Neural crest cell (in vitro differentiated cells): ENCODE measurements at regions not wholly inside any gene's neighbourhood (a gene's known extent, or its start where the extent isn't known, plus 50 kb on each side); places are given as distances from the start of the nearest gene placed in this dataset.

ENCODE experiments used
- DNase-seq: peaks from one replicate; pipeline ENCODE4 v3.0.0; 2021; ENCODE audit warnings: low read depth, mixed read lengths, low spot score
- H3K27ac Mint-ChIP-seq: one replicate; pipeline ENCODE4 v1.8.0; 2021; ENCODE audit warnings: mild to moderate bottlenecking, mixed read lengths; ENCODE audit not compliant: unreplicated experiment
- H3K27me3 Mint-ChIP-seq: 2 replicates; pipeline ENCODE4 v1.8.0; 2021; ENCODE audit warnings: low read depth, mild to moderate bottlenecking, mixed read lengths
- H3K36me3 Mint-ChIP-seq: 2 replicates; pipeline ENCODE4 v1.8.0; 2021; ENCODE audit warnings: low read depth, mild to moderate bottlenecking, mixed read lengths
- H3K4me1 Mint-ChIP-seq: 2 replicates; pipeline ENCODE4 v1.8.0; 2021; ENCODE audit warnings: mixed read lengths
- H3K4me3 Mint-ChIP-seq: one replicate; pipeline ENCODE4 v1.8.0; 2021; ENCODE audit warnings: mild to moderate bottlenecking, mixed read lengths
- H3K9me3 Mint-ChIP-seq: 2 replicates; pipeline ENCODE4 v1.8.0; 2021; ENCODE audit warnings: mixed read lengths
- TF ChIP-seq, protein P1 (sequence below): fragments of 200-600 bp; sonication (generic); conservative IDR thresholded peaks from 2 replicates; pipeline ENCODE4 v1.5.0; 2021; ENCODE audit warnings: antibody characterized with exemption, mild to moderate bottlenecking

GRCh38 chr13:23947893-23948292, 50.6 kb upstream of the C1QTNF9B start:
- H3K27me3 Mint-ChIP-seq: no peaks in the 10 kb centered on the region
- no peaks in the 10 kb centered on the region for H3K36me3 Mint-ChIP-seq
- TF ChIP-seq, protein P1, sequence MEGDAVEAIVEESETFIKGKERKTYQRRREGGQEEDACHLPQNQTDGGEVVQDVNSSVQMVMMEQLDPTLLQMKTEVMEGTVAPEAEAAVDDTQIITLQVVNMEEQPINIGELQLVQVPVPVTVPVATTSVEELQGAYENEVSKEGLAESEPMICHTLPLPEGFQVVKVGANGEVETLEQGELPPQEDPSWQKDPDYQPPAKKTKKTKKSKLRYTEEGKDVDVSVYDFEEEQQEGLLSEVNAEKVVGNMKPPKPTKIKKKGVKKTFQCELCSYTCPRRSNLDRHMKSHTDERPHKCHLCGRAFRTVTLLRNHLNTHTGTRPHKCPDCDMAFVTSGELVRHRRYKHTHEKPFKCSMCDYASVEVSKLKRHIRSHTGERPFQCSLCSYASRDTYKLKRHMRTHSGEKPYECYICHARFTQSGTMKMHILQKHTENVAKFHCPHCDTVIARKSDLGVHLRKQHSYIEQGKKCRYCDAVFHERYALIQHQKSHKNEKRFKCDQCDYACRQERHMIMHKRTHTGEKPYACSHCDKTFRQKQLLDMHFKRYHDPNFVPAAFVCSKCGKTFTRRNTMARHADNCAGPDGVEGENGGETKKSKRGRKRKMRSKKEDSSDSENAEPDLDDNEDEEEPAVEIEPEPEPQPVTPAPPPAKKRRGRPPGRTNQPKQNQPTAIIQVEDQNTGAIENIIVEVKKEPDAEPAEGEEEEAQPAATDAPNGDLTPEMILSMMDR: no peak
- no peaks in the 10 kb centered on the region for H3K9me3 Mint-ChIP-seq
- H3K4me3 Mint-ChIP-seq: no peak overlapping the region
- no peak for DNase-seq
- H3K27ac Mint-ChIP-seq: no peak overlapping the region
- H3K4me1 Mint-ChIP-seq: no peaks in the 10 kb centered on the region

DNA sequence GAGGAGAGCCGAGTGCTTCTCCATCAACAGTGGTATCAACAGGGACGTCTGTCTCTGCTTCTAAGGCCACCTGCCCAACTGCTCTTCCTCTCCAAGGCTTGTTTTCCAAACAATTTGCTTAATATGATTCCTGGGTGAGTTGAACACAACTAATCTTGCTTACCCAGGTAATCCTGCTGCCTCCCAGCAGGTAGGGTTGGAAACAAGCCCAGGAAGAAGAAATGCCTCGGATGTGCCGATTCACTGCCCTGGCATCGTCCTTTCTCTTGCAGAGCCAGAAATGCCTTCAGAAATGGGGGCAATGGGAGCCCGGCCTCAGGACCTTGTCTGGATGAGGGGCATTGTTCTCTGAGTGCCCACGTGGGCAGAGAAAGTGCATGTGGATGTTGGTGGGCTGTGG, 51.9 kb upstream of the C1QTNF9B start:
- Mint-ChIP-seq H3K27ac (no peak overlapping the region), H3K4me3 (no peak overlapping the region), H3K27me3 (no peaks in the 10 kb centered on the region), H3K4me1 (no peaks in the 10 kb centered on the region), H3K36me3 (no peaks in the 10 kb centered on the region), H3K9me3 (no peaks in the 10 kb centered on the region)
- TF ChIP-seq, protein P1: no peak
- no peak for DNase-seq

- Mint-ChIP-seq H3K27me3 (no peaks in the 10 kb centered on the region), H3K27ac (no peak overlapping the region), H3K4me1 (no peaks in the 10 kb centered on the region), H3K9me3 (no peaks in the 10 kb centered on the region), H3K36me3 (no peaks in the 10 kb centered on the region), H3K4me3 (no peak overlapping the region)
- TF ChIP-seq, protein P1: no peak
- DNase-seq: no peak
Observed at GRCh38 chr13:23949736-23950135, 52.4 kb upstream of the C1QTNF9B start.

DNA sequence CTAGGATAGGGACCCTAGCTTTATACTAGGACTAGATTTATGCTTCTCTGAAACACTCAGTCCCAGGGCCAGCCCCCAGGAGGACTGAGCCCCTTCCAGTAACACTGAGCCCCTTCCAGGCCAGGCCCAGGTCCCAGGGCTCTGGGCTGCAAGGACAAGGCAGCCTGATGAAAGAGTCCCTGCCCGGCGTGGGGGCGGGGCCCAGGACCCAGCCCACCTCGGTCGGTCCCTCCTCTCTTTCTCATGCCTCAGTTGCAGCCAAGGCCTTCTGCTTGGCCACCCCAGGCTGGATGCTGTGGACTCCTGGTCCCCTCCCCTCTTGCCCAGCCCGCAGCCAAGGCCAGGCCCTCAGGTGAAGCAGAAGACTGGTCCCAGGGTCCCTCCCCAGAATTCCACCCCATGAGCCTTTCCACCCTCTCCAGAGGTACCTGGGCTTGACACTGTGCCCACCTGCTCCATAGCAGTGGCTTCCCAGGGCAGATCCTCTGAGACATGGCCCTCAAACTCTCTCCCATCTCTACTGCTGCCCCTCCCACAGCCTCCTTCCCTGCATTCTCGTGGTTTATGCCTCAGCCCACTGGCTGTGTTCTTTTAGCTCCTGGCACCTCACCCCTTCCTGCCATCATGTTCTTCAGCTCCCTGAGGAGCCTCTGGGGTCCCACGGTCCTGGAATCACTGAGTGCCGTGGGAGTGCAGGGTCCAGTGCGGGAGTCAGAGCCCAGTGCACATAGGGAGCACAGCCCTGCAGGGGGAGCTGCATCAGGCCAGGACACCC, 53.6 kb upstream of the C1QTNF9B start:
- TF ChIP-seq, protein P1: no peak
- Mint-ChIP-seq H3K4me3 (no peak overlapping the region), H3K27me3 (no peaks in the 10 kb centered on the region), H3K36me3 (no peaks in the 10 kb centered on the region), H3K4me1 (no peaks in the 10 kb centered on the region), H3K9me3 (no peaks in the 10 kb centered on the region), H3K27ac (peak overlapping the region; percentile 75)
- DNase-seq: no peak

DNA sequence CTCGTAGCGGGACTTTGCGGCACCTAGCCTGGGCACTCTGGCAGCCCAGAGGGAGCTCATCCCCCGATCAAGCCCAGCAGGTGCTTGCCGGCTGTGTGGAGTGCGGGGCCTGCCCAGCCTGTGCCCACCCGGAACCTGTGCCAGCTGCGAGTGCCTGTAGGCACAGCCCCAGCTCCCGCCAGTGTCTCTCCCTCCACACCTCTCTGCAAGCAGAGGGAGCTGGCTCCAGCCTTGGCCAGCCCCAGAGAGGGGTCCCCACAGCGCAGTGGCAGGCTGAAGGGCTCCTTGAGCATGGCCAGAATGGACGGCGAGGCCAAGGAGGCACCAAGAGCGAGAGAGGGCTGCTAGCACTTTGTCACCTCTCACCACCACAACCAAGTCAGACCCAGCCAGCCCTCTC, 55.5 kb upstream of the C1QTNF9B start:
- Mint-ChIP-seq H3K27me3 (peaks cover 3% of the 10 kb centered on the region), H3K4me3 (no peak overlapping the region), H3K9me3 (no peaks in the 10 kb centered on the region), H3K36me3 (no peaks in the 10 kb centered on the region), H3K27ac (no peak overlapping the region), H3K4me1 (no peaks in the 10 kb centered on the region)
- TF ChIP-seq, protein P1: no peak
- DNase-seq: no peak
